Panc1 (cell line): ENCODE measurements at regions not wholly inside any gene's neighbourhood (a gene's known extent, or its start where the extent isn't known, plus 50 kb on each side); places are given as distances from the start of the nearest gene placed in this dataset.

Experiments
- ATAC-seq: fragments of 200-7000 bp; cut with Tn5 transposase; 2 replicates; pipeline ENCODE4 v1.9.1; 2020; ENCODE audit warnings: mild to moderate bottlenecking, moderate library complexity
- BruUV-seq: library from RNA; stranded (reverse); fragments of 400-500 nt; replicated peaks from 2 replicates; lab custom pipeline; 2021; lab: Mats Ljungman, UMichigan
- CTCF ChIA-PET: fragments of 300-600 bp; sonication (Branson Sonifier 250); formaldehyde crosslinking; loops from one replicate; lab custom pipeline; 2022; ENCODE audit warnings: antibody characterized with exemption; lab: Charles Lee
- POLR2A ChIA-PET: fragments of 300-600 bp; sonication (Branson Sonifier 250); formaldehyde crosslinking; loops from one replicate; lab custom pipeline; 2022; ENCODE audit warnings: antibody characterized with exemption; lab: Charles Lee
- DNase-seq: peaks from one replicate; pipeline ENCODE4 v3.0.0-alpha.2; 2010; ENCODE audit warnings: low read depth, low spot score
- H3K27ac ChIP-seq: 2 replicates; pipeline ENCODE4 v1.5.1; 2011; ENCODE audit warnings: mild to moderate bottlenecking, low read length, inconsistent platforms
- H3K27me3 ChIP-seq: fragments of 200-500 bp; sonication (Bioruptor generic); 2 replicates; pipeline ENCODE4 v1.6.0; 2014; ENCODE audit warnings: low read length, inconsistent platforms; ENCODE audit not compliant: control insufficient read depth, insufficient read depth
- H3K36me3 ChIP-seq: fragments of 200-500 bp; sonication (Bioruptor generic); 2 replicates; pipeline ENCODE4 v1.5.1; 2014; ENCODE audit warnings: inconsistent platforms, mild to moderate bottlenecking, low read length, moderate library complexity; ENCODE audit not compliant: control insufficient read depth, insufficient read depth
- H3K4me1 ChIP-seq: 2 replicates; pipeline ENCODE4 v1.5.1; 2011; ENCODE audit warnings: inconsistent platforms, mild to moderate bottlenecking, low read length, moderate library complexity; ENCODE audit not compliant: control insufficient read depth, insufficient read depth
- H3K4me3 ChIP-seq, 2 experiments: 2 replicates each; pipeline ENCODE4 v1.5.1; 2011 to 2012; ENCODE audit warnings: low read depth in 2 of 2, low read length in 2 of 2, mild to moderate bottlenecking in 2 of 2, inconsistent platforms in 1 of 2, moderate library complexity in 1 of 2
- H3K9me3 ChIP-seq: fragments of 200-500 bp; sonication (Bioruptor generic); 2 replicates; pipeline ENCODE4 v1.5.1; 2014; ENCODE audit warnings: low read depth, mild to moderate bottlenecking, inconsistent platforms, low read length, moderate library complexity; ENCODE audit not compliant: control insufficient read depth, insufficient read depth
- POLR2AphosphoS5 ChIP-seq: IDR thresholded peaks from 2 replicates; pipeline ENCODE4 v1.6.1; 2012; ENCODE audit warnings: mild to moderate bottlenecking, low read depth, low read length, moderate library complexity
- REST ChIP-seq, 2 experiments: IDR thresholded peaks; 2 replicates each; pipeline ENCODE4 v1.6.1; 2011 to 2012; ENCODE audit warnings: low read depth in 2 of 2, control low read depth in 1 of 2, low read length in 1 of 2, mild to moderate bottlenecking in 1 of 2, moderate library complexity in 1 of 2; ENCODE audit not compliant: insufficient read depth in 1 of 2
- SIN3A ChIP-seq: IDR thresholded peaks from 2 replicates; pipeline ENCODE4 v1.6.1; 2012; ENCODE audit warnings: low read depth, mild to moderate bottlenecking, low read length, moderate library complexity, borderline replicate concordance; ENCODE audit not compliant: insufficient read depth
- TCF7L2 ChIP-seq: IDR thresholded peaks from 2 replicates; pipeline ENCODE4 v1.6.1; 2011; ENCODE audit warnings: mild to moderate bottlenecking, low read depth, low read length, inconsistent platforms
- in situ Hi-C: cut with HindIII; loops from 2 replicates; pipeline ENCODE4 v1.10.0; 2016; ENCODE audit warnings: low sequenced_read_pairs, low pct_unique_long_range_greater_than_20kb
- intact Hi-C: fragments of 100-400 bp; cut with micrococcal nuclease; formaldehyde crosslinking; loops from one replicate; pipeline ENCODE4 v1.10.0; 2022; ENCODE audit not compliant: unreplicated experiment
- TF ChIP-seq, protein P1 (sequence below): fragments of 450-650 bp; IDR thresholded peaks from 2 replicates; pipeline ENCODE4 v1.5.1; 2017; ENCODE audit warnings: mild to moderate bottlenecking

- intact Hi-C loops (no loop called here), in situ Hi-C loops (no loop called here)
- TF ChIP-seq POLR2AphosphoS5: no peak
- no peak for TF ChIP-seq TCF7L2
- TF ChIP-seq, protein P1, sequence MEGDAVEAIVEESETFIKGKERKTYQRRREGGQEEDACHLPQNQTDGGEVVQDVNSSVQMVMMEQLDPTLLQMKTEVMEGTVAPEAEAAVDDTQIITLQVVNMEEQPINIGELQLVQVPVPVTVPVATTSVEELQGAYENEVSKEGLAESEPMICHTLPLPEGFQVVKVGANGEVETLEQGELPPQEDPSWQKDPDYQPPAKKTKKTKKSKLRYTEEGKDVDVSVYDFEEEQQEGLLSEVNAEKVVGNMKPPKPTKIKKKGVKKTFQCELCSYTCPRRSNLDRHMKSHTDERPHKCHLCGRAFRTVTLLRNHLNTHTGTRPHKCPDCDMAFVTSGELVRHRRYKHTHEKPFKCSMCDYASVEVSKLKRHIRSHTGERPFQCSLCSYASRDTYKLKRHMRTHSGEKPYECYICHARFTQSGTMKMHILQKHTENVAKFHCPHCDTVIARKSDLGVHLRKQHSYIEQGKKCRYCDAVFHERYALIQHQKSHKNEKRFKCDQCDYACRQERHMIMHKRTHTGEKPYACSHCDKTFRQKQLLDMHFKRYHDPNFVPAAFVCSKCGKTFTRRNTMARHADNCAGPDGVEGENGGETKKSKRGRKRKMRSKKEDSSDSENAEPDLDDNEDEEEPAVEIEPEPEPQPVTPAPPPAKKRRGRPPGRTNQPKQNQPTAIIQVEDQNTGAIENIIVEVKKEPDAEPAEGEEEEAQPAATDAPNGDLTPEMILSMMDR: no peak
- no peak for TF ChIP-seq SIN3A
- no peak for TF ChIP-seq REST (IDR thresholded peaks at IDR 0.05; ENCODE audit: insufficient read depth in 1 of 2, low read depth in 2 of 2, low read length in 1 of 2)
- CTCF ChIA-PET: no interaction called here
- DNase-seq (no peak), ATAC-seq (no peak)
- Histone ChIP-seq H3K36me3 (no peaks in the 10 kb centered on the region), H3K4me3 (no peak overlapping the region), H3K27ac (no peak overlapping the region), H3K27me3 (no peaks in the 10 kb centered on the region), H3K9me3 (no peaks in the 10 kb centered on the region), H3K4me1 (no peaks in the 10 kb centered on the region)
- POLR2A ChIA-PET: no interaction called here
- no TSS peak for BruUV-seq
Measured at GRCh38 chr13:90412980-90413379, 934.5 kb upstream of the MIR17HG start.

DNA sequence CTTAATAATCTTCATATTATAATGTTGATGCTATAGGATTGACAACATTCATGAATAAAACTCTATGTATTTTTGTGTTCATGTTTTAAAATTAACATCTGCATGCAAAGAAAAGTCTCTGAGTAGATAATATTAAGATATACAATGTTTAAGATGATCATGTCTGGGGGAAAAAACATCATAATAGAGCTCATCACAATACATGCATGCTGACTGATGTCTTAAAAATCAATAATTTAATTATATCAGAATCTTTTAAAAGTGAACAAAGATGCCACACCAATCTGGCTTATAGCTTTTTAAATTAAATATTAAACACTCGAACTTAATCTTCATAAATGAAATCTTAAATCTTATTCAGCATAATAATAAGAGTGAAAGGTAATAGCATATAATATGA, 933.9 kb upstream of the MIR17HG start:
- TF ChIP-seq TCF7L2: no peak
- TF ChIP-seq, protein P1: no peak
- no peak for TF ChIP-seq SIN3A
- TF ChIP-seq REST (IDR thresholded peaks at IDR 0.05; ENCODE audit: insufficient read depth in 1 of 2, low read depth in 2 of 2, low read length in 1 of 2): no peak
- no peak for TF ChIP-seq POLR2AphosphoS5
- no peak for ATAC-seq
- H3K36me3 ChIP-seq: no peaks in the 10 kb centered on the region
- CTCF ChIA-PET: no interaction called here
- in situ Hi-C loops (no loop called here), intact Hi-C loops (no loop called here)
- H3K27ac ChIP-seq: no peak overlapping the region
- no peak for DNase-seq
- H3K4me3 ChIP-seq: no peak overlapping the region
- H3K9me3 ChIP-seq: no peaks in the 10 kb centered on the region
- POLR2A ChIA-PET: no interaction called here
- H3K27me3 ChIP-seq: no peaks in the 10 kb centered on the region
- H3K4me1 ChIP-seq: no peaks in the 10 kb centered on the region
- BruUV-seq: no TSS peak
